ENCODE measurements at regions not wholly inside any gene's neighbourhood (a gene's known extent, or its start where the extent isn't known, plus 50 kb on each side); places are given as distances from the start of the nearest gene placed in this dataset.

DNA sequence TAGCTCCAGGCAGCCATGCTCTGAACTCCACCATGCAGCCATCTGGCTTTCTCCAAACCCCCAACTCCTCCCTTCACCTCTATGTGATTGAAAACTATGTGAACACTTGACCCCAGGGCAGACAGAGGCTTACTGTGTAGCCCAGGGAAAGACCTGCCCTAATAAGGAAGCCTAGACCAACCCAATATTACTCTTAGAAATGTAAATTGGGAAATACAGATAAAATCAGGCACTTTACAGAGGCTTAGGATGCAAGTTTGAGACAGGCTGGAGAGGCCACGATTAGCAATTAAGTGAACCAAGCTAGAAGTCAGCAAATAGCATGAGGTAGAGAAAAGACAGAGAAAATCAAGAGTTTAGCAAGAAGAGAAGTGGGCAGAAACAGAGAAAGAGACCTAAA lies 141.7 kb upstream of the ABCA1 start:
- no peak for TF ChIP-seq Cebpa-rat (IDR thresholded peaks at IDR 0.05)
- H3K4me2 ChIP-seq: no peak overlapping the region
- no peak overlapping the region for H3K9ac ChIP-seq
- no peaks in the 10 kb centered on the region for H3K27me3 ChIP-seq
- H3K4me1 ChIP-seq: peaks cover 40% of the 10 kb centered on the region
- H3K4me3 ChIP-seq: no peak overlapping the region
- H3K36me3 ChIP-seq: no peaks in the 10 kb centered on the region
- H3K9me3 ChIP-seq: no peaks in the 10 kb centered on the region
- H3K27ac ChIP-seq: no peak overlapping the region
- H4K20me1 ChIP-seq: no peaks in the 10 kb centered on the region

DNA sequence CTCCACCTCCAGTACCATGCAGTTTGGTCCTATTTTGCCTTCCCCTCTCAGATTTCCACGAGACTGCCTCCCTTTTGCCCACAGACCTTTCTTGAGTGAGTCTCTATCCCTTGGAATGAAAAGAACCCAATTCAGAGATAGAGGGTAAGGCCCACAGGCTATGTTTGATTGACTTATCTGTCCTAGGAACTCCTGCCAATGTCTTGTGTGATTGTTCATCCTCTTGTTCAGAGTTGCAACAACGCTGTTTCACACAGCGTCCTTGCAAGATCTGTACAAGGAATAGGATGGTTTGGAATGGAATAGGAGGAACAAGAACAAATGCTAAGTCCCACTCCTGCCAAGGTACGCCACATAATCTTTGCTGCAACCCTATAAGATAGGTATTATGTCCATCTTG lies 142.2 kb upstream of the ABCA1 start:
- no peak for TF ChIP-seq Cebpa-rat (IDR thresholded peaks at IDR 0.05)
- no peak overlapping the region for H3K27ac ChIP-seq
- no peak overlapping the region for H3K9ac ChIP-seq
- H3K4me1 ChIP-seq: peaks cover 35% of the 10 kb centered on the region
- H3K36me3 ChIP-seq: no peaks in the 10 kb centered on the region
- no peak overlapping the region for H3K4me3 ChIP-seq
- H3K27me3 ChIP-seq: no peaks in the 10 kb centered on the region
- H4K20me1 ChIP-seq: no peaks in the 10 kb centered on the region
- H3K4me2 ChIP-seq: no peak overlapping the region
- no peaks in the 10 kb centered on the region for H3K9me3 ChIP-seq

DNA sequence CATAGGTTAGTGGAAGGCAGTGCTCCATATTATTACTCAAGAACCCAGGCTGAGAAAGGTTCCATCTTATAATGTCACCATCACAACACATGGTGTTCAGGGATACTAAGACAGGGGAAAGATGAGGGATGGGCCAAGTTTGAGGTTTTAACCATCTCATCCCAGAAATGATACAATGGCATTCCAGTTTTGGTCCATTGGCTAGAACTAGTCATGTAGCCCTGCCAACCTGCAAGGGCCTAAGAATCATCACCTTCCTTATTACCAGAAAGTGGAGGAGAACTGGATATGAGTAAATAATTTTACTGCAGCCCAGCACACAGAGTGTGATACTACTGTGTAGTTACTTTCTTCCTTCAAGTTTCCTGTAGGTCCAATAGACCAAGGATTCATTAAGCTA lies 144.5 kb upstream of the ABCA1 start:
- H4K20me1 ChIP-seq: no peaks in the 10 kb centered on the region
- no peak overlapping the region for H3K4me2 ChIP-seq
- H3K36me3 ChIP-seq: no peaks in the 10 kb centered on the region
- no peaks in the 10 kb centered on the region for H3K27me3 ChIP-seq
- no peak overlapping the region for H3K27ac ChIP-seq
- no peaks in the 10 kb centered on the region for H3K9me3 ChIP-seq
- H3K4me1 ChIP-seq: peaks cover 12% of the 10 kb centered on the region
- no peak overlapping the region for H3K4me3 ChIP-seq
- no peak for TF ChIP-seq Cebpa-rat (IDR thresholded peaks at IDR 0.05)
- H3K9ac ChIP-seq: no peak overlapping the region

DNA sequence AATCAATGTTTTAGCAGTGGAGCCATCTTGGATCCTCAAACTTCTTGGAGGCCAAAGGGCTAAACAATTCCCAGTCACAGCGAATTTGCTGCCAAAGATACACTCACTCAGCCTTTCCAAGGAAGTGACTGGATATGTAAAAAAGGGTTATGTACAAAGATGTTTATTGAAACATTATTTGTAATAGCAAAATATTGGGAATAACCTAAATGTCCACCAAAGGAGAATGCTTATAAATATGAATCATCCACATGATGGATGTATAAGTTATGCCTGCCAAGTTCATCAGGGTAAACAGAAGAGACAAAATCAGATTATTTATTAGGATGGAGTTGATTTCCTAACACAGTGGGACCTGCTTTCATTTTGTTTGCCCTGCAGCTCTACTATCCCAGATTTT lies 145.2 kb upstream of the ABCA1 start:
- no peaks in the 10 kb centered on the region for H3K36me3 ChIP-seq
- no peaks in the 10 kb centered on the region for H4K20me1 ChIP-seq
- H3K9ac ChIP-seq: no peak overlapping the region
- no peak for TF ChIP-seq Cebpa-rat (IDR thresholded peaks at IDR 0.05)
- H3K27me3 ChIP-seq: no peaks in the 10 kb centered on the region
- no peak overlapping the region for H3K27ac ChIP-seq
- H3K9me3 ChIP-seq: no peaks in the 10 kb centered on the region
- no peak overlapping the region for H3K4me2 ChIP-seq
- no peak overlapping the region for H3K4me3 ChIP-seq
- peaks cover 5% of the 10 kb centered on the region for H3K4me1 ChIP-seq

DNA sequence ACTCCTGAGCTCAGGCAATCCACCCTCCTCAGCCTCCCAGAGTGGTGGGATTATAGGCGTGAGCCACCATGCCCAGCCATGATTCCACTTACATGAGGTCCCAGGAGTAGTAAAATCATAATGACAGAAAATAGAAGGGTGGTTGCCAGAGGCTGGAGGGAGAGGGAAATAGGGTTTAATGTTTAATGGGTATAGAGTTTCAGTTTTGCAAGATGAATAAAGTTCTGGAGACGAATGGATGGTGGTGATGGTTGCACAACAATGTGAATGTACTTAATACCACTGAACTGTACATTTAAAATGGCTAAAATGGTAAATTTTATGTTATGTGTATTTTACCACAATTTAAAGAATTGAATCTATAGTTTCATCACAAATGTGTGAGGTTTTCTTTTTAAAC lies 146.5 kb upstream of the ABCA1 start:
- H3K4me2 ChIP-seq: no peak overlapping the region
- H3K9me3 ChIP-seq: no peaks in the 10 kb centered on the region
- H3K9ac ChIP-seq: no peak overlapping the region
- no peak overlapping the region for H3K4me3 ChIP-seq
- no peak for TF ChIP-seq Cebpa-rat (IDR thresholded peaks at IDR 0.05)
- H3K36me3 ChIP-seq: no peaks in the 10 kb centered on the region
- no peak overlapping the region for H3K27ac ChIP-seq
- H4K20me1 ChIP-seq: no peaks in the 10 kb centered on the region
- no peaks in the 10 kb centered on the region for H3K27me3 ChIP-seq
- H3K4me1 ChIP-seq: no peaks in the 10 kb centered on the region

DNA sequence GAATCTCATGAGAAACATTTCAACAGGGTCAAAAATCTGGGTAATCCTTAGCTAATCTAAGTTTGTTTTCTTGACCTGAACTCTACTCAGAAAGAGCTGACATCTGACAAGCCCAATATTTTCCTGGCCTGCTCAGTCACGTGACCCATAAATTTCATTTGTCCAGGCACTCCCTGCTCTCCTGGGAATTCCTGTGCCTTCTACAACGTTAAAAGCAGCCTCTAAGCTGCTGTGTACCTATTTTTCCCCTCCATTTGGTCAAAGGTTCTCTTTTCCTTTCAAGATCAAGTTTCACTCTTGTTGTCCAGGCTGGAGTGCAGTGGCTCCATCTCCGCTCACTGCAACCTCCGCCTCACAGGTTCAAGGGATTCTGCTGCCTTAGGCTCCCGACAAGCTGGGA lies 148.8 kb upstream of the ABCA1 start:
- Histone ChIP-seq H3K36me3 (no peaks in the 10 kb centered on the region), H3K4me2 (no peak overlapping the region), H3K27me3 (no peaks in the 10 kb centered on the region), H4K20me1 (no peaks in the 10 kb centered on the region), H3K4me3 (no peak overlapping the region), H3K27ac (no peak overlapping the region), H3K4me1 (no peaks in the 10 kb centered on the region), H3K9me3 (no peaks in the 10 kb centered on the region), H3K9ac (no peak overlapping the region)
- no peak for TF ChIP-seq Cebpa-rat (IDR thresholded peaks at IDR 0.05)

DNA sequence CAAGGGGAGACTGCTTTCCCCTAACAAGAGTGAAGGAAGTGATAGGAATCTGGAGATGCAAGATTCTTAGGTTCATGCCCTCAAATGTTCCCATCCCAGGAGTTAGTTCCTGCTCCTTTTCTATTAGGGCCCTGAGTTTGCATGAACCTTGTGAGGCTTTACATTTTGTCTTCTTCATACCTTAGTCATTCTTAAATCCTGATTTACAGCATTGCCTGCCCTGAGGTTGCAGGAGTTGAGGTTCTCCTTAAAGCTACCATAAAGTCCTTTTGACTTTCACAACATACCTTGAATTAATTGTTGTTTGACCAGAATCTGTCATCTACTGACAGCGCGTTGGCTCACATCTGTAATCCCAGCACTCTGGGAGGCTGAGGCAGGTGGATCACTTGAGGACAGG lies 151.5 kb upstream of the ABCA1 start:
- no peak for TF ChIP-seq Cebpa-rat (IDR thresholded peaks at IDR 0.05)
- Histone ChIP-seq H3K9ac (no peak overlapping the region), H3K4me3 (no peak overlapping the region), H3K27ac (no peak overlapping the region), H4K20me1 (no peaks in the 10 kb centered on the region), H3K9me3 (no peaks in the 10 kb centered on the region), H3K36me3 (no peaks in the 10 kb centered on the region), H3K4me2 (no peak overlapping the region), H3K27me3 (no peaks in the 10 kb centered on the region), H3K4me1 (no peaks in the 10 kb centered on the region)

DNA sequence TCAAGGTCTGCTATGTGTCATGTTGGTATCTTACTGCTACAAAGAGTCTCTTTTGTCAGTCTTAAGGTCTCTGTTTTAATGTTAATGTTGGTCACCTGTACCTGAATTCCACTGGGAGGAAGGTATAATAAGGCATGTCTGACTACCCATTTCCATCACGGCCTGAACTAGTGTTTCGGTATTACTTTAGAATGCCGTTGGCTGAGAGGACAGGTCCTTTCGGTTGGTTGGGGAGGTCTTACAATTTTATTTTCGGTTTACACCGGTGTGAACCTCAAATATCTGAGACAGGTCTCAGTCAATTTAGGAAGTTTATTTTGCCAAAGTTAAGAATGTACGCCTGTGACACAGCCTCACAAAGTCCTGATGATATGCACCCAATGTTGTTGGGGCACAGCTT lies 154.9 kb upstream of the ABCA1 start:
- no peaks in the 10 kb centered on the region for H4K20me1 ChIP-seq
- H3K4me3 ChIP-seq: no peak overlapping the region
- no peaks in the 10 kb centered on the region for H3K36me3 ChIP-seq
- H3K4me1 ChIP-seq: no peaks in the 10 kb centered on the region
- no peak overlapping the region for H3K27ac ChIP-seq
- no peak overlapping the region for H3K4me2 ChIP-seq
- TF ChIP-seq Cebpa-rat (IDR thresholded peaks at IDR 0.05): no peak
- no peaks in the 10 kb centered on the region for H3K9me3 ChIP-seq
- no peaks in the 10 kb centered on the region for H3K27me3 ChIP-seq
- no peak overlapping the region for H3K9ac ChIP-seq

DNA sequence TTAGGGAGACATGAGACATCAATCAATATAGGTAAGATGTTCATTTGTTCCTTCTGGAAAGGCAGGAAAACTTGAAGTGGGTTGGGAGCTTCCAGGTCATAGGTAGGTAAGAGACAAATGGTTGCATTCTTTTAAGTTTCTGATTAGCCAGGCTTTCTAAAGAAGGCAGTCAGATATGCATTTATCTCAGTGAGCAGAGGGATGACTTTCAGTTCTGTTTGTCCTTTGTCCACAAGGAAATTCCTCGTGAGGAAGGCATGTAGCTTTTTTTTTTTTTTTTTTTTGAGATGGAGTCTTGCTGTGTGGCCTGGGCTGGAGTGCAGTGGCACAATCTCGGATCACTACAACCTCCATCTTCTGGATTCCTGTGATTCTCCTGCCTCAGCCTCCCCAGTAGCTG lies 155.3 kb upstream of the ABCA1 start:
- H3K36me3 ChIP-seq: no peaks in the 10 kb centered on the region
- H3K4me2 ChIP-seq: no peak overlapping the region
- no peaks in the 10 kb centered on the region for H4K20me1 ChIP-seq
- no peak overlapping the region for H3K9ac ChIP-seq
- no peaks in the 10 kb centered on the region for H3K4me1 ChIP-seq
- H3K9me3 ChIP-seq: no peaks in the 10 kb centered on the region
- H3K4me3 ChIP-seq: no peak overlapping the region
- H3K27me3 ChIP-seq: no peaks in the 10 kb centered on the region
- no peak overlapping the region for H3K27ac ChIP-seq
- no peak for TF ChIP-seq Cebpa-rat (IDR thresholded peaks at IDR 0.05)

DNA sequence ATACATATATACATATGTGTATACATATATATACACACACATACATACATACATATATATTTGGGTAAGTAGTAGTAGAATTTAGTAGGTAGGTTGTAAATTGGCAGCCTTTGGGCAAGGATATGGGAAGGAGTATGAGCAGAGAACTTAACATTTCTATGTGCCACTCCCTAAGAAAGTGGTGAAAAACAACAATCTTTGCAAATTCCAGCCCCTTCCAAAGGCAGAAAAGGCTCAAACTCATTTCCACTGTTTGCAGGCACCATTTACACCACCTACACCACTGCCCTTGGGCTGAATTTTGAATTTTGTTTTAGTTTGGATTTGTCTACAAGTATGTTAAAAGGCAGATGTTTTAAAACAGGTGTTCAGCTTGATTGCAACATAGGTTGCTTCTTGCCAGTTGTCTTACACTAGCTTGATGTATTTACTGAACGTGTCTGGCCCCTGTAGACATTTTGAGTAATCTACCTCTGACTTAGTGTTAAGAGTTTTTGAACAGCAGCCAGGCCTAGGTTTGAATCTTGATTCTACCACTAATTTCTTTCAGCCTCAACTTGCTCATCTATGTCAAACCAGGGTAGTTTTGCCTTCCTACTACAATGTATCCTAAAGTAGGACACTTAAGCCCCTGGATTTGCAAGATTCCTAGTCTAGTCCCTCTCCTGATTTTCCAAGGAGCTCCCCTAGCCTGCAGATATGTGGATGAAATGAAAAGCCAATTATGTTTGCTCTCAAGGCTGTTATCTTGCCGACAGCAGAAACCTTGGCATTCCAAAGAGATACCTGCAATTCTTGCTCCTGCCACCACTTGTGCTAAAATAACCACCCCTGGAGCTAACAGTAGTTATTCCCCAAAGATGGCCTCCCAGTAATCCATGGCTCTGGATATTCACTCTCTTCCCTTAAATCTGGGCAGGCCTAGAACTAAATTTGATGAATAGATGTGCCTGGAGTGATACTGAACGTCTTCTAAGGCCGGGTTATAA lies 156.2 kb upstream of the SLC44A1 start:
- H3K36me3 ChIP-seq: no peaks in the 10 kb centered on the region

More for the DNA sequence above, 156.2 kb upstream of the SLC44A1 start:
- H3K9me3 ChIP-seq: no peaks in the 10 kb centered on the region; the same call in 1 of the 2 replicates
- no peaks in the 10 kb centered on the region for H3K27me3 ChIP-seq
- H3K27ac ChIP-seq: no peak overlapping the region
- H3K4me2 ChIP-seq: no peak overlapping the region
- no peak overlapping the region for H3K4me3 ChIP-seq
- peaks cover 6% of the 10 kb centered on the region for H3K4me1 ChIP-seq
- no peak for TF ChIP-seq Cebpa-rat (IDR thresholded peaks at IDR 0.05)
- H4K20me1 ChIP-seq: no peaks in the 10 kb centered on the region
- no peak overlapping the region for H3K9ac ChIP-seq
